ENCODE measurements at regions not wholly inside any gene's neighbourhood (a gene's known extent, or its start where the extent isn't known, plus 50 kb on each side); places are given as distances from the start of the nearest gene placed in this dataset.
"Not testable (repeated sequence)": the region's sequence is repeated elsewhere in the genome, so short reads cannot be mapped to it uniquely, and the experiment has no call there.

- DNase-seq (ENCODE audit: low read depth), result no peak
Observed at GRCh38 chr6:139962654-139963347, 588.4 kb upstream of the CITED2 start.

GRCh38 chr6:139961190-139961589 is 586.7 kb upstream of the CITED2 start:
- no peak for DNase-seq (ENCODE audit: low read depth)

- no peak for DNase-seq (ENCODE audit: low read depth)
Observed at GRCh38 chr6:139960671-139961070, 586.2 kb upstream of the CITED2 start.

- DNase-seq (ENCODE audit: low read depth), result no peak
Observed at GRCh38 chr6:139955366-139956155, 581.1 kb upstream of the CITED2 start.

GRCh38 chr6:139954463-139955071 is 580.1 kb upstream of the CITED2 start:
- no peak for DNase-seq (ENCODE audit: low read depth)

- DNase-seq (ENCODE audit: low read depth), result not testable (repeated sequence)
Observed at GRCh38 chr6:139953780-139954179, 579.3 kb upstream of the CITED2 start.

GRCh38 chr6:139951172-139951571 is 576.7 kb upstream of the CITED2 start:
- no peak for DNase-seq (ENCODE audit: low read depth)

- no peak for DNase-seq (ENCODE audit: low read depth)
Observed at GRCh38 chr6:139944976-139945375, 570.5 kb upstream of the CITED2 start.

- DNase-seq (ENCODE audit: low read depth), result no peak
Observed at GRCh38 chr6:139944131-139944530, 569.7 kb upstream of the CITED2 start.

GRCh38 chr6:139943391-139943790 is 568.9 kb upstream of the CITED2 start:
- DNase-seq (ENCODE audit: low read depth), result peak; percentile 84

- DNase-seq (ENCODE audit: low read depth), result no peak
Observed at GRCh38 chr6:139942331-139942730, 567.9 kb upstream of the CITED2 start.

- no peak for DNase-seq (ENCODE audit: low read depth)
Observed at GRCh38 chr6:139941826-139942225, 567.4 kb upstream of the CITED2 start.

GRCh38 chr6:139940741-139941729 is 566.6 kb upstream of the CITED2 start:
- no peak for DNase-seq (ENCODE audit: low read depth)

- DNase-seq (ENCODE audit: low read depth), result no peak
Observed at GRCh38 chr6:139939189-139939979, 564.9 kb upstream of the CITED2 start.

GRCh38 chr6:139932671-139933070 is 558.2 kb upstream of the CITED2 start:
- DNase-seq (ENCODE audit: low read depth), result no peak

GRCh38 chr6:139931747-139932146 is 557.3 kb upstream of the CITED2 start:
- DNase-seq (ENCODE audit: low read depth), result no peak

GRCh38 chr6:139927742-139928305 is 553.4 kb upstream of the CITED2 start:
- DNase-seq (ENCODE audit: low read depth), result no peak

- peak; percentile 72 for DNase-seq (ENCODE audit: low read depth)
Observed at GRCh38 chr6:139927236-139927635, 552.8 kb upstream of the CITED2 start.

- no peak for DNase-seq (ENCODE audit: low read depth)
Observed at GRCh38 chr6:139926711-139927110, 552.3 kb upstream of the CITED2 start.

GRCh38 chr6:139925894-139926641 is 551.6 kb upstream of the CITED2 start:
- no peak for DNase-seq (ENCODE audit: low read depth)

All from GM04504 (cell line).